ENCODE measurements at regions not wholly inside any gene's neighbourhood (a gene's known extent, or its start where the extent isn't known, plus 50 kb on each side); places are given as distances from the start of the nearest gene placed in this dataset.
"Not testable (repeated sequence)": the region's sequence is repeated elsewhere in the genome, so short reads cannot be mapped to it uniquely, and the experiment has no call there.

- DNase-seq: no peak
Observed at GRCh38 chr2:18063826-18064470, 185.5 kb downstream of the KCNS3 start.

- DNase-seq: no peak
Observed at GRCh38 chr2:18062892-18063291, 184.4 kb downstream of the KCNS3 start.

GRCh38 chr2:18061717-18062116, 183.2 kb downstream of the KCNS3 start:
- DNase-seq: no peak

- no peak for DNase-seq
Observed at GRCh38 chr2:18057657-18058056, 179.2 kb downstream of the KCNS3 start.

- no peak for DNase-seq
Observed at GRCh38 chr2:18055290-18055689, 176.8 kb downstream of the KCNS3 start.

GRCh38 chr2:18050001-18050400, 171.5 kb downstream of the KCNS3 start:
- DNase-seq: no peak

- DNase-seq: no peak
Observed at GRCh38 chr2:18049325-18049724, 170.9 kb downstream of the KCNS3 start.

GRCh38 chr2:18047896-18048657, 169.6 kb downstream of the KCNS3 start:
- DNase-seq: no peak

- no peak for DNase-seq
Observed at GRCh38 chr2:18047213-18047611, 168.7 kb downstream of the KCNS3 start.

- DNase-seq: no peak
Observed at GRCh38 chr2:18046558-18047212, 168.2 kb downstream of the KCNS3 start.

GRCh38 chr2:18046017-18046416, 167.6 kb downstream of the KCNS3 start:
- no peak for DNase-seq

- DNase-seq: no peak
Observed at GRCh38 chr2:18045230-18045629, 166.8 kb downstream of the KCNS3 start.

GRCh38 chr2:18017381-18017780, 138.9 kb downstream of the KCNS3 start:
- not testable (repeated sequence) for DNase-seq

GRCh38 chr2:18009891-18010290, 131.4 kb downstream of the KCNS3 start:
- no peak for DNase-seq

GRCh38 chr2:18005411-18005810, 126.9 kb downstream of the KCNS3 start:
- no peak for DNase-seq

- no peak for DNase-seq
Observed at GRCh38 chr2:18001671-18002070, 123.2 kb downstream of the KCNS3 start.

- DNase-seq: no peak
Observed at GRCh38 chr2:17996978-17997377, 118.5 kb downstream of the KCNS3 start.

GRCh38 chr2:17995593-17995992, 117.1 kb downstream of the KCNS3 start:
- DNase-seq: no peak
